ENCODE measurements at regions not wholly inside any gene's neighbourhood (a gene's known extent, or its start where the extent isn't known, plus 50 kb on each side); places are given as distances from the start of the nearest gene placed in this dataset.

DNA sequence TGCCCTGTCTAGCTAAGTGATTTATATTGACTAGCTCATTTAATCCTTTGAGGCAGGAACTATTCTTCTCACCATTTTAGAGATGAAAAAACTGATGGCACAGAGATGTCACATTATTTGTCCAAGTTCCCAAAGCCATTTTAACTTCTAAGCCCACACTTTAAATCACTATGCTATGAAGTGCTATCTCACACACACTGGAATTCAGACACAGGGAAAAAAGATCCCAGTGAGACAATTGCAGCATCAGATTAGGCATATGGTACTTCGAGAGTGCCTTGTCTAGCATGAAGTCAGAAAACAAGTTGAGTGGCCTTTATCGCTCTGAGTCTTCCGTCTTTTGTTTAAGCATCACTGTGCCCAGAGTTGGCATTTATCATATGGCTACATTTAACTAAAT is 54.1 kb upstream of the PDE7B start:
- no peak for FAIRE-seq
- DNase-seq (ENCODE audit: insufficient read length, low spot score): no peak
- no peak for TF ChIP-seq POLR2A (IDR thresholded peaks at IDR 0.05; ENCODE audit: low read depth, low read length)

DNA sequence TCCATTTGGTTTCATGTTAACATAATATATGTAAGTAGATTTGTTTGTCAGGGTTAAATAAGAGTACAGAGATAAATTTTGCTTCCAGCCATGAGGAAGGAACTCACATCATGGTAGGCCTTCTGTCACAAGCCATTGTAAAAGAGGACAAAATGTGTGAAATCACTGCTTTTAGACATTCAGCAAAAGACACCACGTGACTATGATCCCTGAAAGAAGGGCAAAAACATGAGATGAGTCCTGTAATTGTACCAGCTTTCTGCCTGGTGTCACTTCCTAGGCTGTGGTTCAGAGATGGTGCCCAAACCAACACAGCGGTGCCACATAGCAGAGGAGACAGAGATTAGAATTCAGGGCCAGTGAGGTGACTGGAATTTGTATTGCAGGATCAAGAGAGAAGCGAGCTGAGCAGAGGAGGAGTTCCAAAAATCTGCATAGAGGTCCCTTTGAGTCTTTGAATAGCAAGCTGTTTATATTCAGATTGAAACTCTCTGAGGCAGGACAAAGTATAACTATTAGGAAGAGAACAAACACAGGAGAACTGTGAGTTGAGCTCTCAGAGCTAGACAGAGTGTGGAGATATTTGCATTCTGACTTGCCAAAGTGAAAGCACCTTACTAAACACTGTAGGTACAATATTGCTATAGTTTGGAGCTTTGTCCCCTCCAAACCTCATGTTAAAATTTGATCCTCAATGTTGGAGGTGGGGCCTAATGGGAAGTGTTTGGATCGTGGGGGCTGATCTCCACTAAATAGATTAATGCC is 52.6 kb upstream of the PDE7B start:
- no peak for TF ChIP-seq POLR2A (IDR thresholded peaks at IDR 0.05; ENCODE audit: low read depth, low read length)
- no peak for FAIRE-seq
- no peak for DNase-seq (ENCODE audit: insufficient read length, low spot score)
